ENCODE measurements at regions not wholly inside any gene's neighbourhood (a gene's known extent, or its start where the extent isn't known, plus 50 kb on each side); places are given as distances from the start of the nearest gene placed in this dataset.

GRCh38 chr4:184879271-184879670 lies 53.5 kb upstream of the ACSL1 start:
- H3K4me3 Mint-ChIP-seq = no peak overlapping the region
- ChIA-PET POLR2A (no interaction called here), CTCF (interaction anchor here (0.9 kb wide), 1 partner anchor 132 kb away, joined by 3 read pairs; no protein-coding TSS in a partner anchor)
- no peak overlapping the region for H3K27ac Mint-ChIP-seq
- H3K4me1 Mint-ChIP-seq = no peaks in the 10 kb centered on the region
- DNase-seq (ENCODE audit: low spot score) = no peak
- no peaks in the 10 kb centered on the region for H3K27me3 Mint-ChIP-seq (ENCODE audit: low read depth)
- TF ChIP-seq NR2C2 (CRISPR knock-in tag; IDR thresholded peaks at IDR 0.05) (no peak), E2F1 (CRISPR knock-in tag; IDR thresholded peaks at IDR 0.05) (no peak), ZNF532 (CRISPR knock-in tag; IDR thresholded peaks at IDR 0.05; ENCODE audit: borderline replicate concordance) (no peak), ZNF232 (CRISPR knock-in tag; IDR thresholded peaks at IDR 0.05) (no peak), PREB (CRISPR knock-in tag; IDR thresholded peaks at IDR 0.05; ENCODE audit: borderline replicate concordance) (no peak), CDX4 (CRISPR knock-in tag; IDR thresholded peaks at IDR 0.05; ENCODE audit: borderline replicate concordance) (no peak), SMAD3 (CRISPR knock-in tag; IDR thresholded peaks at IDR 0.05; ENCODE audit: borderline replicate concordance) (no peak), JUN (CRISPR knock-in tag; IDR thresholded peaks at IDR 0.05) (no peak), ZNF416 (CRISPR knock-in tag; IDR thresholded peaks at IDR 0.05) (no peak), FOXP1 (CRISPR knock-in tag; IDR thresholded peaks at IDR 0.05; ENCODE audit: borderline replicate concordance) (no peak), GABPB1 (CRISPR knock-in tag; IDR thresholded peaks at IDR 0.05) (no peak), JAZF1 (CRISPR knock-in tag; IDR thresholded peaks at IDR 0.05) (no peak), ESRRA (CRISPR knock-in tag; IDR thresholded peaks at IDR 0.05; ENCODE audit: borderline replicate concordance) (no peak), ELF4 (CRISPR knock-in tag; IDR thresholded peaks at IDR 0.05; ENCODE audit: low read depth) (no peak), CREM (CRISPR knock-in tag; IDR thresholded peaks at IDR 0.05) (no peak), TEAD4 (CRISPR knock-in tag; IDR thresholded peaks at IDR 0.05) (no peak), ZNF138 (CRISPR knock-in tag; conservative IDR thresholded peaks at IDR 0.05) (no peak), ZNF396 (CRISPR knock-in tag; IDR thresholded peaks at IDR 0.05; ENCODE audit: borderline replicate concordance) (no peak), AR (CRISPR knock-in tag; IDR thresholded peaks at IDR 0.05) (no peak), GRHL2 (CRISPR knock-in tag; IDR thresholded peaks at IDR 0.05; ENCODE audit: insufficient replicate concordance, severe bottlenecking) (no peak)
- no peak for ATAC-seq
- H3K9me3 Mint-ChIP-seq = no peaks in the 10 kb centered on the region
- H3K36me3 Mint-ChIP-seq = no peaks in the 10 kb centered on the region
